ENCODE measurements at regions not wholly inside any gene's neighbourhood (a gene's known extent, or its start where the extent isn't known, plus 50 kb on each side); places are given as distances from the start of the nearest gene placed in this dataset.
A peak's percentile ranks its signal among the peaks of the same experiment; 100 is the strongest.

DNA sequence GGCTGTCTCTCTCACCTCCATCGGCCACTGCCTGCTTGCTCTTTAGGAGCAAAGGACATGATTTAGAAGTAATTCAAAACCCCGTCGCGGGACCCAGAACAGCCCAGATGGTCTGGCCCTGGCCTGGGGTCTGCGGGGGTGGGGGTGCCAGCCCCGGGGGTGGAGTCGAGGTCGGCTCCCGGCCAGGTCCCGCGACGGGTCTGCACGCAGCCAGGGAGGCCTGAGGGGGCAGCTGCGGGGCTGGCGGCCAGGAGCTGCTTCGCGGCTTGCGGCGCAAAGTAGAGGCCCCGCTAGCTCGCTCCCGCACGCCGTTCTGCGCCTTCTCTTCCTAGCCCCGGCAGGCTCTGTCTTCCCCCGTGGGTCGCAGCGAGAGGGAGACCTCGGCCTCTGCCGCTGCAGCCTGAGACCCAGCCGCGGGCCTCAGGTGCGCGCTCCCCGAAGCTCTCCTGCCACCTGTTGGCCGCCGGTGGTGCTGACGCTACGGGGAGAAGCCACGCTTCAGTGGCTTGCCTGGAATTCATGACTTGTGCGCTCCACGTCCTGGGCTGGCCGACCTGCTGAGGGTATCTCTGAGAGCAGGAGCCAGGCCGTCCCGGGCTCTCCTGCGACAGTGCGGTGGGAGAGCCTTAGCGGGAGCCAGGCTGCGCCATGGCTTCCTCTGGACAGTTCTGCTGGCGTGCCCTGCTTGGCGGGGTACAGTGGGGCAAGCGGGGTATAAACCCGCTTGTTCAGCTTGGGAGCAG is 157.2 kb upstream of the PITX1 start (continued):
- TF ChIP-seq ZNF616 (CRISPR knock-in tag; IDR thresholded peaks at IDR 0.05; ENCODE audit: low read depth) (no peak; the same call in 1 of the 2 replicates), NFE2 (CRISPR knock-in tag; IDR thresholded peaks at IDR 0.05) (no peak), ZNF614 (CRISPR knock-in tag; IDR thresholded peaks at IDR 0.05; ENCODE audit: borderline replicate concordance) (0 out of 2 replicates have a peak, but pooled peaks have one; percentile 59), ZSCAN30 (CRISPR knock-in tag; IDR thresholded peaks at IDR 0.05) (no peak), ZNF431 (CRISPR knock-in tag; IDR thresholded peaks at IDR 0.05; ENCODE audit: borderline replicate concordance, low read depth) (no peak), HNRNPUL1 (IDR thresholded peaks at IDR 0.05; ENCODE audit: low read depth, low read length) (no peak), TGIF2 (CRISPR knock-in tag; IDR thresholded peaks at IDR 0.05) (no peak), KDM4B (CRISPR knock-in tag; IDR thresholded peaks at IDR 0.05) (peak; percentile 71), MED1 (CRISPR knock-in tag; IDR thresholded peaks at IDR 0.05) (peak; percentile 59; the same call in 1 of the 2 replicates), ZEB1 (IDR thresholded peaks at IDR 0.05; ENCODE audit: insufficient replicate concordance, low read depth) (no peak), DNMT1 (CRISPR knock-in tag; IDR thresholded peaks at IDR 0.05) (peak; percentile 68; the same call in 1 of the 2 replicates)
- TF ChIP-seq, protein P1, sequence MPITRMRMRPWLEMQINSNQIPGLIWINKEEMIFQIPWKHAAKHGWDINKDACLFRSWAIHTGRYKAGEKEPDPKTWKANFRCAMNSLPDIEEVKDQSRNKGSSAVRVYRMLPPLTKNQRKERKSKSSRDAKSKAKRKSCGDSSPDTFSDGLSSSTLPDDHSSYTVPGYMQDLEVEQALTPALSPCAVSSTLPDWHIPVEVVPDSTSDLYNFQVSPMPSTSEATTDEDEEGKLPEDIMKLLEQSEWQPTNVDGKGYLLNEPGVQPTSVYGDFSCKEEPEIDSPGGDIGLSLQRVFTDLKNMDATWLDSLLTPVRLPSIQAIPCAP (CRISPR knock-in tag; IDR thresholded peaks at IDR 0.05; ENCODE audit: low read depth) = no peak
- TF ChIP-seq, protein P2, sequence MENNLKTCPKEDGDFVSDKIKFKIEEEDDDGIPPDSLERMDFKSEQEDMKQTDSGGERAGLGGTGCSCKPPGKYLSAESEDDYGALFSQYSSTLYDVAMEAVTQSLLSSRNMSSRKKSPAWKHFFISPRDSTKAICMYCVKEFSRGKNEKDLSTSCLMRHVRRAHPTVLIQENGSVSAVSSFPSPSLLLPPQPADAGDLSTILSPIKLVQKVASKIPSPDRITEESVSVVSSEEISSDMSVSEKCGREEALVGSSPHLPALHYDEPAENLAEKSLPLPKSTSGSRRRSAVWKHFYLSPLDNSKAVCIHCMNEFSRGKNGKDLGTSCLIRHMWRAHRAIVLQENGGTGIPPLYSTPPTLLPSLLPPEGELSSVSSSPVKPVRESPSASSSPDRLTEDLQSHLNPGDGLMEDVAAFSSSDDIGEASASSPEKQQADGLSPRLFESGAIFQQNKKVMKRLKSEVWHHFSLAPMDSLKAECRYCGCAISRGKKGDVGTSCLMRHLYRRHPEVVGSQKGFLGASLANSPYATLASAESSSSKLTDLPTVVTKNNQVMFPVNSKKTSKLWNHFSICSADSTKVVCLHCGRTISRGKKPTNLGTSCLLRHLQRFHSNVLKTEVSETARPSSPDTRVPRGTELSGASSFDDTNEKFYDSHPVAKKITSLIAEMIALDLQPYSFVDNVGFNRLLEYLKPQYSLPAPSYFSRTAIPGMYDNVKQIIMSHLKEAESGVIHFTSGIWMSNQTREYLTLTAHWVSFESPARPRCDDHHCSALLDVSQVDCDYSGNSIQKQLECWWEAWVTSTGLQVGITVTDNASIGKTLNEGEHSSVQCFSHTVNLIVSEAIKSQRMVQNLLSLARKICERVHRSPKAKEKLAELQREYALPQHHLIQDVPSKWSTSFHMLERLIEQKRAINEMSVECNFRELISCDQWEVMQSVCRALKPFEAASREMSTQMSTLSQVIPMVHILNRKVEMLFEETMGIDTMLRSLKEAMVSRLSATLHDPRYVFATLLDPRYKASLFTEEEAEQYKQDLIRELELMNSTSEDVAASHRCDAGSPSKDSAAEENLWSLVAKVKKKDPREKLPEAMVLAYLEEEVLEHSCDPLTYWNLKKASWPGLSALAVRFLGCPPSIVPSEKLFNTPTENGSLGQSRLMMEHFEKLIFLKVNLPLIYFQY (CRISPR knock-in tag; IDR thresholded peaks at IDR 0.05; ENCODE audit: borderline replicate concordance) = peak; percentile 40; the same call in 1 of the 2 replicates
- TF ChIP-seq, protein P3, sequence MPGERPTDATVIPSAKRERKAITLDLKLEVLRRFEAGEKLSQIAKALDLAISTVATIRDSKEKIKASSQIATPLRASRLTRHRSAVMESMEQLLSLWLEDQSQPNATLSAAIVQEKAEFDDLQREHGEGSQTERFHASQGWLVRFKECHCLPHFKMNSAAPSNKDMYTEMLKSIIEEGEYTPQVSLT (CRISPR knock-in tag; IDR thresholded peaks at IDR 0.05; ENCODE audit: borderline replicate concordance, low read depth) = no peak
- TF ChIP-seq, protein P4, sequence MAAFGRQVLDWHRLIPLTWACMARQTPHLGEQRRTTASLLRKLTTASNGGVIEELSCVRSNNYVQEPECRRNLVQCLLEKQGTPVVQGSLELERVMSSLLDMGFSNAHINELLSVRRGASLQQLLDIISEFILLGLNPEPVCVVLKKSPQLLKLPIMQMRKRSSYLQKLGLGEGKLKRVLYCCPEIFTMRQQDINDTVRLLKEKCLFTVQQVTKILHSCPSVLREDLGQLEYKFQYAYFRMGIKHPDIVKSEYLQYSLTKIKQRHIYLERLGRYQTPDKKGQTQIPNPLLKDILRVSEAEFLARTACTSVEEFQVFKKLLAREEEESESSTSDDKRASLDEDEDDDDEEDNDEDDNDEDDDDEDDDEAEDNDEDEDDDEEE (CRISPR knock-in tag; IDR thresholded peaks at IDR 0.05) = no peak
- TF ChIP-seq, protein P5, sequence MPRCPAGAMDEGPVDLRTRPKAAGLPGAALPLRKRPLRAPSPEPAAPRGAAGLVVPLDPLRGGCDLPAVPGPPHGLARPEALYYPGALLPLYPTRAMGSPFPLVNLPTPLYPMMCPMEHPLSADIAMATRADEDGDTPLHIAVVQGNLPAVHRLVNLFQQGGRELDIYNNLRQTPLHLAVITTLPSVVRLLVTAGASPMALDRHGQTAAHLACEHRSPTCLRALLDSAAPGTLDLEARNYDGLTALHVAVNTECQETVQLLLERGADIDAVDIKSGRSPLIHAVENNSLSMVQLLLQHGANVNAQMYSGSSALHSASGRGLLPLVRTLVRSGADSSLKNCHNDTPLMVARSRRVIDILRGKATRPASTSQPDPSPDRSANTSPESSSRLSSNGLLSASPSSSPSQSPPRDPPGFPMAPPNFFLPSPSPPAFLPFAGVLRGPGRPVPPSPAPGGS (CRISPR knock-in tag; IDR thresholded peaks at IDR 0.05) = peak; percentile 91; the same call in 1 of the 2 replicates
- TF ChIP-seq, protein P6, sequence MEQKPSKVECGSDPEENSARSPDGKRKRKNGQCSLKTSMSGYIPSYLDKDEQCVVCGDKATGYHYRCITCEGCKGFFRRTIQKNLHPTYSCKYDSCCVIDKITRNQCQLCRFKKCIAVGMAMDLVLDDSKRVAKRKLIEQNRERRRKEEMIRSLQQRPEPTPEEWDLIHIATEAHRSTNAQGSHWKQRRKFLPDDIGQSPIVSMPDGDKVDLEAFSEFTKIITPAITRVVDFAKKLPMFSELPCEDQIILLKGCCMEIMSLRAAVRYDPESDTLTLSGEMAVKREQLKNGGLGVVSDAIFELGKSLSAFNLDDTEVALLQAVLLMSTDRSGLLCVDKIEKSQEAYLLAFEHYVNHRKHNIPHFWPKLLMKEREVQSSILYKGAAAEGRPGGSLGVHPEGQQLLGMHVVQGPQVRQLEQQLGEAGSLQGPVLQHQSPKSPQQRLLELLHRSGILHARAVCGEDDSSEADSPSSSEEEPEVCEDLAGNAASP (CRISPR knock-in tag; IDR thresholded peaks at IDR 0.05; ENCODE audit: borderline replicate concordance) = peak; percentile 76
- TF ChIP-seq, protein P7, sequence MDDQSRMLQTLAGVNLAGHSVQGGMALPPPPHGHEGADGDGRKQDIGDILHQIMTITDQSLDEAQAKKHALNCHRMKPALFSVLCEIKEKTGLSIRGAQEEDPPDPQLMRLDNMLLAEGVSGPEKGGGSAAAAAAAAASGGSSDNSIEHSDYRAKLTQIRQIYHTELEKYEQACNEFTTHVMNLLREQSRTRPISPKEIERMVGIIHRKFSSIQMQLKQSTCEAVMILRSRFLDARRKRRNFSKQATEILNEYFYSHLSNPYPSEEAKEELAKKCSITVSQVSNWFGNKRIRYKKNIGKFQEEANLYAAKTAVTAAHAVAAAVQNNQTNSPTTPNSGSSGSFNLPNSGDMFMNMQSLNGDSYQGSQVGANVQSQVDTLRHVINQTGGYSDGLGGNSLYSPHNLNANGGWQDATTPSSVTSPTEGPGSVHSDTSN (CRISPR knock-in tag; IDR thresholded peaks at IDR 0.05; ENCODE audit: borderline replicate concordance) = no peak

Measured in HepG2 (cell line).